ENCODE measurements at regions not wholly inside any gene's neighbourhood (a gene's known extent, or its start where the extent isn't known, plus 50 kb on each side); places are given as distances from the start of the nearest gene placed in this dataset.

DNA sequence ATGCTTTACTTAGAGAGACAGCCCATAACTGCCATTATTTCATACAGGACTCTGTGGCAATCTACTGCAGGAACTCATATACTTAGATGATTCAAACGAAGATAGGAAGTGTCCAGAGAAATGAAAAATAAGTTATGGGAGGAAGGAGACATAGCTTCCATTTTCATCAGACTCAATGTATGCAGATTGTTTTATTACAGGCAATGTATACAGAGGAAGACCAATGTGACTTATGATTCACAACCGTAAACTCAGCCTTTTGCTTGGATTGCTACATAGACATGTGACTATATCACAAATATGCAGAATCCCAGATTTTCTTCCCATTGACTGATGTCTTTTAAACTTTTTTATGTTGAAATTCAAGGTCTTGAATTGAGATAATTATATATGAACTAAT is 793.4 kb downstream of the SATB2 start:
- TF ChIP-seq, protein P1, sequence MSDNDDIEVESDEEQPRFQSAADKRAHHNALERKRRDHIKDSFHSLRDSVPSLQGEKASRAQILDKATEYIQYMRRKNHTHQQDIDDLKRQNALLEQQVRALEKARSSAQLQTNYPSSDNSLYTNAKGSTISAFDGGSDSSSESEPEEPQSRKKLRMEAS (IDR thresholded peaks at IDR 0.05; ENCODE audit: insufficient read depth, insufficient read length) = no peak
- TF ChIP-seq, protein P2, sequence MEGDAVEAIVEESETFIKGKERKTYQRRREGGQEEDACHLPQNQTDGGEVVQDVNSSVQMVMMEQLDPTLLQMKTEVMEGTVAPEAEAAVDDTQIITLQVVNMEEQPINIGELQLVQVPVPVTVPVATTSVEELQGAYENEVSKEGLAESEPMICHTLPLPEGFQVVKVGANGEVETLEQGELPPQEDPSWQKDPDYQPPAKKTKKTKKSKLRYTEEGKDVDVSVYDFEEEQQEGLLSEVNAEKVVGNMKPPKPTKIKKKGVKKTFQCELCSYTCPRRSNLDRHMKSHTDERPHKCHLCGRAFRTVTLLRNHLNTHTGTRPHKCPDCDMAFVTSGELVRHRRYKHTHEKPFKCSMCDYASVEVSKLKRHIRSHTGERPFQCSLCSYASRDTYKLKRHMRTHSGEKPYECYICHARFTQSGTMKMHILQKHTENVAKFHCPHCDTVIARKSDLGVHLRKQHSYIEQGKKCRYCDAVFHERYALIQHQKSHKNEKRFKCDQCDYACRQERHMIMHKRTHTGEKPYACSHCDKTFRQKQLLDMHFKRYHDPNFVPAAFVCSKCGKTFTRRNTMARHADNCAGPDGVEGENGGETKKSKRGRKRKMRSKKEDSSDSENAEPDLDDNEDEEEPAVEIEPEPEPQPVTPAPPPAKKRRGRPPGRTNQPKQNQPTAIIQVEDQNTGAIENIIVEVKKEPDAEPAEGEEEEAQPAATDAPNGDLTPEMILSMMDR (IDR thresholded peaks at IDR 0.05; ENCODE audit: extremely low read depth in 1 of 2, insufficient read depth in 1 of 2, low read depth in 1 of 2, low read length in 2 of 2) = no peak
- TF ChIP-seq POLR2A (IDR thresholded peaks at IDR 0.05; ENCODE audit: low read depth, low read length) (no peak), FOS (IDR thresholded peaks at IDR 0.05; ENCODE audit: borderline replicate concordance, insufficient read depth, low read length) (no peak), EZH2 (IDR thresholded peaks at IDR 0.05; ENCODE audit: borderline replicate concordance, low read depth, low read length, severe bottlenecking) (no peak), POLR2AphosphoS5 (IDR thresholded peaks at IDR 0.05; ENCODE audit: insufficient read depth, low read depth, low read length) (no peak), JUN (IDR thresholded peaks at IDR 0.05; ENCODE audit: borderline replicate concordance, insufficient read depth, insufficient read length, low read depth) (no peak), GATA2 (IDR thresholded peaks at IDR 0.05; ENCODE audit: insufficient read depth, insufficient read length, low read depth, low read length) (no peak), MYC (IDR thresholded peaks at IDR 0.05; ENCODE audit: low read depth, low read length) (no peak)
